ENCODE measurements at regions not wholly inside any gene's neighbourhood (a gene's known extent, or its start where the extent isn't known, plus 50 kb on each side); places are given as distances from the start of the nearest gene placed in this dataset.

DNA sequence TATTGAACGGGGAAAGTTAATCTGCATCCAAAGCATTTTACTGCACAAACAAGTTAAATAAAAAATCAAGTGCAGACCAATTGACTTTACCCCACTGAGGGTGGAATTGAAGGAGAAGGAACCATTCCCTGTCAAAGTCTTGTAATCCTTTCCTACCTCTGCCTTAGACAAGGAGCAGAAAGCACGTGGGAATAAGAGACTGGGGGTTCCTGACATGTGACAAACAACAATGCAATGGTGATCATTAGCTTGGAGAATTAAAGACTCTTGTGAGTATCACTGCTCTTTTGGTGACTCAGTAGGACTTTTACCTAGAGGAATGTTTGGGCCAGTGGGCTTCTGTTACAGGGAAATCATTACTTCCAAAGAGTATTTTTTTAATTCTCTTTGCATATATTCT, 779.5 kb downstream of the TLR4 start:
- intact Hi-C loops (cut with micrococcal nuclease; ENCODE audit: unreplicated experiment) = no loop called here
- H3K27ac Mint-ChIP-seq (ENCODE audit: unreplicated experiment) = no peak overlapping the region
- Histone ChIP-seq H3K9me3 (no peaks in the 10 kb centered on the region), H3K36me3 (ENCODE audit: control insufficient read depth, insufficient read depth, low read length) (no peaks in the 10 kb centered on the region), H3K4me1 (no peaks in the 10 kb centered on the region), H3K4me3 (ENCODE audit: low read depth, low read length) (no peak overlapping the region), H3K27me3 (replicated peaks; ENCODE audit: control insufficient read depth, insufficient read depth, low read length) (no peaks in the 10 kb centered on the region)
- no peaks in the 10 kb centered on the region for H3K9me3 Mint-ChIP-seq (ENCODE audit: unreplicated experiment)
- no peak for DNase-seq
- H3K36me3 Mint-ChIP-seq (ENCODE audit: insufficient read depth, unreplicated experiment) = no peaks in the 10 kb centered on the region
- TF ChIP-seq, protein P1, sequence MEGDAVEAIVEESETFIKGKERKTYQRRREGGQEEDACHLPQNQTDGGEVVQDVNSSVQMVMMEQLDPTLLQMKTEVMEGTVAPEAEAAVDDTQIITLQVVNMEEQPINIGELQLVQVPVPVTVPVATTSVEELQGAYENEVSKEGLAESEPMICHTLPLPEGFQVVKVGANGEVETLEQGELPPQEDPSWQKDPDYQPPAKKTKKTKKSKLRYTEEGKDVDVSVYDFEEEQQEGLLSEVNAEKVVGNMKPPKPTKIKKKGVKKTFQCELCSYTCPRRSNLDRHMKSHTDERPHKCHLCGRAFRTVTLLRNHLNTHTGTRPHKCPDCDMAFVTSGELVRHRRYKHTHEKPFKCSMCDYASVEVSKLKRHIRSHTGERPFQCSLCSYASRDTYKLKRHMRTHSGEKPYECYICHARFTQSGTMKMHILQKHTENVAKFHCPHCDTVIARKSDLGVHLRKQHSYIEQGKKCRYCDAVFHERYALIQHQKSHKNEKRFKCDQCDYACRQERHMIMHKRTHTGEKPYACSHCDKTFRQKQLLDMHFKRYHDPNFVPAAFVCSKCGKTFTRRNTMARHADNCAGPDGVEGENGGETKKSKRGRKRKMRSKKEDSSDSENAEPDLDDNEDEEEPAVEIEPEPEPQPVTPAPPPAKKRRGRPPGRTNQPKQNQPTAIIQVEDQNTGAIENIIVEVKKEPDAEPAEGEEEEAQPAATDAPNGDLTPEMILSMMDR (IDR thresholded peaks at IDR 0.05; ENCODE audit: insufficient read depth in 1 of 2, low read depth in 1 of 2, low read length in 1 of 2, severe bottlenecking in 1 of 2, unreplicated experiment in 1 of 2) = no peak
- no TSS peak for BruUV-seq (replicated peaks)
- CTCF ChIA-PET = no interaction called here
- peaks cover 5% of the 10 kb centered on the region for H3K27me3 Mint-ChIP-seq (ENCODE audit: insufficient read depth, unreplicated experiment)
- H3K4me1 Mint-ChIP-seq (ENCODE audit: low read depth, unreplicated experiment) = no peaks in the 10 kb centered on the region
- POLR2A ChIA-PET = no interaction called here
- no peak overlapping the region for H3K4me3 Mint-ChIP-seq (ENCODE audit: unreplicated experiment)

DNA sequence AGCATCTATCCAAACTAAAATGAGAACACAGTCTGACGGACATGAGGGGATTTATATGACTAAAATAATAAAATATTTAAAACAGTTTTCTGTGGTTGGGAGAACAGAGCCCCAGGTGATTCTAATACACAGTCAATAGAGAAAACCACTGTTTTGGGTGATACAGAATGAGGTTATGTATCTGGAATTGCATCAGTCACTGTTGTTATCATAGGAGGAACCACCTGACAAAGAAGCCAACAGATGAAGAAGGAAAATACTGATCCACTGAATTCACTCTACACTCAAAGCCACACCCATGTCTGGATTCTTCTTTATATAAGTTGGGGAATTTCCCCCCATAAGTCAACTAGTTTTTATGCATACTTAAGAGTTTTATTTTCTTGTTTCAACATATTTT, 799.0 kb downstream of the TLR4 start:
- Mint-ChIP-seq H3K4me1 (ENCODE audit: low read depth, unreplicated experiment) (no peaks in the 10 kb centered on the region), H3K27ac (ENCODE audit: unreplicated experiment) (no peak overlapping the region), H3K4me3 (ENCODE audit: unreplicated experiment) (no peak overlapping the region), H3K27me3 (ENCODE audit: insufficient read depth, unreplicated experiment) (peaks cover 2% of the 10 kb centered on the region), H3K9me3 (ENCODE audit: unreplicated experiment) (peaks cover 43% of the 10 kb centered on the region), H3K36me3 (ENCODE audit: insufficient read depth, unreplicated experiment) (no peaks in the 10 kb centered on the region)
- Histone ChIP-seq H3K4me3 (ENCODE audit: low read depth, low read length) (no peak overlapping the region), H3K27me3 (replicated peaks; ENCODE audit: control insufficient read depth, insufficient read depth, low read length) (no peaks in the 10 kb centered on the region), H3K9me3 (no peaks in the 10 kb centered on the region), H3K36me3 (ENCODE audit: control insufficient read depth, insufficient read depth, low read length) (no peaks in the 10 kb centered on the region), H3K4me1 (no peaks in the 10 kb centered on the region)
- TF ChIP-seq, protein P1 (IDR thresholded peaks at IDR 0.05; ENCODE audit: insufficient read depth in 1 of 2, low read depth in 1 of 2, low read length in 1 of 2, severe bottlenecking in 1 of 2, unreplicated experiment in 1 of 2) = no peak
- ChIA-PET POLR2A (no interaction called here), CTCF (no interaction called here)
- no TSS peak for BruUV-seq (replicated peaks)
- intact Hi-C loops (cut with micrococcal nuclease; ENCODE audit: unreplicated experiment) = no loop called here
- no peak for DNase-seq

DNA sequence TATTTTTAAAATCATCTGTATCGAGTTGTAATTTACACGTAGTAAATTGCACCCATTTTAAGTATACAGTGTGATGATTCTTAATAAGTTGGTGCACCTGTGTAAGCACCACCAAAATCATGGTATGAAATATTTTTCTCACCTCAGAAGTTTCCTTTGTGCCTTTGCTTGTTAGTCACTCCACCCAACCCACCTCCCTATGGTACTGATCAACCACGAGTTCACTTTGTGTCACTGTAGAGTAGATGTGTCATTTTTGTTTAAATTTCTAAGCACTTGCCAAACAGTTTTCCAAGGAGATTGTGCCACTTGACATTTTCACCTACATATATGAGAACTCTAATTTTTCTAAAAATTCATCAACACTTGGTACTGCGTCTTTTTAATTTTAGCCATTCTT, 806.5 kb downstream of the TLR4 start:
- Mint-ChIP-seq H3K4me3 (ENCODE audit: unreplicated experiment) (no peak overlapping the region), H3K36me3 (ENCODE audit: insufficient read depth, unreplicated experiment) (no peaks in the 10 kb centered on the region), H3K9me3 (ENCODE audit: unreplicated experiment) (peaks cover 4% of the 10 kb centered on the region), H3K27ac (ENCODE audit: unreplicated experiment) (no peak overlapping the region), H3K4me1 (ENCODE audit: low read depth, unreplicated experiment) (no peaks in the 10 kb centered on the region), H3K27me3 (ENCODE audit: insufficient read depth, unreplicated experiment) (no peaks in the 10 kb centered on the region)
- DNase-seq = no peak
- TF ChIP-seq, protein P1 (IDR thresholded peaks at IDR 0.05; ENCODE audit: insufficient read depth in 1 of 2, low read depth in 1 of 2, low read length in 1 of 2, severe bottlenecking in 1 of 2, unreplicated experiment in 1 of 2) = no peak
- intact Hi-C loops (cut with micrococcal nuclease; ENCODE audit: unreplicated experiment) = no loop called here
- Histone ChIP-seq H3K36me3 (ENCODE audit: control insufficient read depth, insufficient read depth, low read length) (no peaks in the 10 kb centered on the region), H3K27me3 (replicated peaks; ENCODE audit: control insufficient read depth, insufficient read depth, low read length) (no peaks in the 10 kb centered on the region), H3K9me3 (no peaks in the 10 kb centered on the region), H3K4me3 (ENCODE audit: low read depth, low read length) (no peak overlapping the region), H3K4me1 (no peaks in the 10 kb centered on the region)
- BruUV-seq (replicated peaks) = no TSS peak
- ChIA-PET CTCF (no interaction called here), POLR2A (no interaction called here)

Measured in Caco-2 (cell line).